ENCODE measurements at regions not wholly inside any gene's neighbourhood (a gene's known extent, or its start where the extent isn't known, plus 50 kb on each side); places are given as distances from the start of the nearest gene placed in this dataset.

DNA sequence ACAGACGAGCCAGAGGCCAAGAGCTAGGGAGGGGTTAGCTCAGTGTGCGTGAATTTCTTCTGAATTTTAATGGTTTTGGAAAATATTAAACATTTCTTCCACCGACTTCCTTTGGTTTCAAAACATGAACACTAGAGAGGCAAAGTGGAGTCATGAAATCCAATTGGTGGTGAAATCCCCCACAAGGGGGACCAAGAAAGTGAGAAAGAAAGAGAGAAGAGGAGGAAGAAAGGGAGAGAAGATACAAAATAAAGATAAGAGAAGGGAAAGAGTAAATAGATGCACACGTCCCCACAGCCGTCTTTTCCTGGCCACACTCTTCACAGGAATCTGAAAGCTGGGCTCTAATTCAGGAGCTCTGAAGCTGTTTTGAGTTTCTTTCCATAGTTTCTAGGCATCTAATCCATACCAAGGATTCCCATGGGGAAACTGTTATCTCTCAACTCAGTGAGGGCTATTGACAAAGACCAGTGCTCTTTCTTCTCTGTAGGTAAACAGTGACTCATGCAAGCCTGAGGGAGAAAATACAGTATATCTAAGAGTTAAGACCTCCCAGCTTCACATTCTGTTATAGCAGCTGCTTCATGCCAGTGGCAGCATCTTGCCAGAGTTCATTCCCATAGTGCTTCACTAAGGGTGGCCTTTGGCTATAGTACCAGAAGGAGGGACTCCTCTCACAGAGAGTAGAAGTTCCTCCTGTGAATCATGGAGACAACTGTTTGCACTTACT is 115.8 kb upstream of the LIFR start:
- Histone ChIP-seq H3K9me3 (ENCODE audit: insufficient read depth in 2 of 2, low read depth in 1 of 2, low read length in 1 of 2) (no peaks in the 10 kb centered on the region), H3K79me2 (ENCODE audit: control insufficient read depth in 1 of 2, insufficient read depth in 2 of 2, low read length in 2 of 2) (no peaks in the 10 kb centered on the region), H4K8ac (ENCODE audit: extremely low read depth, insufficient read depth, low read length) (no peak overlapping the region), H3K56ac (replicated peaks; ENCODE audit: insufficient read length, low read depth, low read length) (no peak overlapping the region), H3K23me2 (ENCODE audit: low read depth, low read length) (no peaks in the 10 kb centered on the region), H3K4me3 (ENCODE audit: extremely low read depth in 1 of 4, insufficient read depth in 2 of 4, low read depth in 3 of 4, low read length in 4 of 4) (no peak overlapping the region), H2BK12ac (ENCODE audit: low read depth, low read length) (no peak overlapping the region), H3K36me3 (ENCODE audit: control insufficient read depth in 2 of 4, insufficient read depth in 4 of 4, low read length in 3 of 4) (no peaks in the 10 kb centered on the region), H3K18ac (ENCODE audit: extremely low read depth, low read length) (no peak overlapping the region), H4K91ac (replicated peaks; ENCODE audit: insufficient read length, low read length) (no peak overlapping the region), H2BK20ac (ENCODE audit: low read length) (no peak overlapping the region), H3K9ac (replicated peaks in 1 of 4; ENCODE audit: extremely low read depth in 1 of 4, low read depth in 3 of 4, low read length in 3 of 4) (no peak overlapping the region), H4K5ac (ENCODE audit: insufficient read length, low read depth, low read length) (no peak overlapping the region), H2AK5ac (ENCODE audit: low read depth, low read length) (no peak overlapping the region), H3K27me3 (replicated peaks in 1 of 4; ENCODE audit: control insufficient read depth in 3 of 4, extremely low read depth in 1 of 4, insufficient read depth in 3 of 4, low read length in 3 of 4) (no peaks in the 10 kb centered on the region), H3K27ac (ENCODE audit: low read depth, low read length) (no peak overlapping the region), H3K4me2 (ENCODE audit: insufficient read depth in 1 of 2, low read depth in 2 of 2, low read length in 2 of 2) (no peak overlapping the region), H3K79me1 (ENCODE audit: low read depth, low read length) (no peaks in the 10 kb centered on the region), H2BK15ac (ENCODE audit: low read length) (no peak overlapping the region), H3K4me1 (replicated peaks in 1 of 4; ENCODE audit: control insufficient read depth in 3 of 4, insufficient read depth in 4 of 4, low read length in 3 of 4) (no peaks in the 10 kb centered on the region), H2BK5ac (ENCODE audit: low read depth, low read length) (no peak overlapping the region), H3K4ac (replicated peaks; ENCODE audit: insufficient read length, low read depth, low read length) (no peak overlapping the region), H2BK120ac (replicated peaks; ENCODE audit: low read depth, low read length) (no peak overlapping the region), H3K23ac (ENCODE audit: insufficient read length) (no peak overlapping the region), H4K20me1 (replicated peaks in 1 of 2; ENCODE audit: control insufficient read depth in 1 of 2, insufficient read depth in 2 of 2, low read length in 2 of 2) (no peaks in the 10 kb centered on the region), H3K14ac (ENCODE audit: insufficient read length) (no peak overlapping the region), H2AFZ (ENCODE audit: low read length) (no peak overlapping the region)
- DNase-seq (ENCODE audit: low read depth in 1 of 2, low spot score in 2 of 2) (no peak), FAIRE-seq (no peak)
- ChIA-PET POLR2A (ENCODE audit: partially characterized antibody) (no interaction called here), CTCF (ENCODE audit: partially characterized antibody) (interaction anchor here (1.1 to 4.0 kb wide), 10 partner anchors 9 to 255 kb away, joined by 3 to 32 read pairs (median 7); no protein-coding TSS in a partner anchor)
- WGBS, 2 experiments (ENCODE audit: extremely low coverage in 1 of 2, insufficient coverage in 1 of 2, insufficient read length in 1 of 2, insufficient replicate concordance in 2 of 2, low coverage in 1 of 2, low lambda C conversion rate in 2 of 2, missing lambda C conversion rate in 1 of 2): 83% methylated on average over 5 of the region's 5 CpGs; no CpG with 5 or more reads in 1 of the 2 experiments
- TF ChIP-seq TCF12 (IDR thresholded peaks at IDR 0.05; ENCODE audit: low read depth, low read length) (no peak), ZNF274 (IDR thresholded peaks at IDR 0.05; ENCODE audit: borderline replicate concordance, extremely low read depth, low read length) (no peak), RBBP5 (IDR thresholded peaks at IDR 0.05; ENCODE audit: borderline replicate concordance, low read depth, low read length) (no peak), BRCA1 (IDR thresholded peaks at IDR 0.05; ENCODE audit: low read depth, low read length) (no peak)

Data from H1 (cell line).